ENCODE measurements at regions not wholly inside any gene's neighbourhood (a gene's known extent, or its start where the extent isn't known, plus 50 kb on each side); places are given as distances from the start of the nearest gene placed in this dataset.

- H3K27me3 ChIP-seq (ENCODE audit: insufficient read depth, low read length, poor library complexity, severe bottlenecking): no peaks in the 10 kb centered on the region
- no peaks in the 10 kb centered on the region for H3K36me3 ChIP-seq (ENCODE audit: insufficient read depth, low read length)
- H4K20me1 ChIP-seq (ENCODE audit: insufficient read depth, low read length, poor library complexity, severe bottlenecking): no peaks in the 10 kb centered on the region
- no peak for TF ChIP-seq CTCF (conservative IDR thresholded peaks at IDR 0.05; ENCODE audit: low read length)
- no peak for TF ChIP-seq EZH2phosphoT487 (IDR thresholded peaks at IDR 0.05; ENCODE audit: borderline replicate concordance)
- H3F3A ChIP-seq (ENCODE audit: low read depth): no peaks in the 10 kb centered on the region
- no peak overlapping the region for H2AFZ ChIP-seq (ENCODE audit: low read length)
- no peaks in the 10 kb centered on the region for H3K9me2 ChIP-seq (replicated peaks; ENCODE audit: low read depth, low read length)
- no peaks in the 10 kb centered on the region for H3K4me1 ChIP-seq (ENCODE audit: insufficient read depth, low read length, poor library complexity, severe bottlenecking)
- H3K9me3 ChIP-seq (ENCODE audit: insufficient read depth, low read depth, low read length): no peaks in the 10 kb centered on the region
- no peak overlapping the region for H3K4me2 ChIP-seq (ENCODE audit: low read depth, low read length, poor library complexity, severe bottlenecking)
- H3K79me2 ChIP-seq (ENCODE audit: insufficient read depth, low read length): no peaks in the 10 kb centered on the region
- H3K4me3 ChIP-seq (ENCODE audit: low read length, poor library complexity, severe bottlenecking): no peak overlapping the region
- H3K9ac ChIP-seq (ENCODE audit: low read depth, low read length, poor library complexity, severe bottlenecking): no peak overlapping the region
These were observed 392.9 kb downstream of the INSC start for GRCh38 chr11:15507592-15507991.

- TF ChIP-seq EZH2phosphoT487 (IDR thresholded peaks at IDR 0.05; ENCODE audit: borderline replicate concordance): no peak
- TF ChIP-seq CTCF (conservative IDR thresholded peaks at IDR 0.05; ENCODE audit: low read length): no peak
- Histone ChIP-seq H3K79me2 (ENCODE audit: insufficient read depth, low read length) (no peaks in the 10 kb centered on the region), H3K36me3 (ENCODE audit: insufficient read depth, low read length) (no peaks in the 10 kb centered on the region), H4K20me1 (ENCODE audit: insufficient read depth, low read length, poor library complexity, severe bottlenecking) (no peaks in the 10 kb centered on the region), H3K27me3 (ENCODE audit: insufficient read depth, low read length, poor library complexity, severe bottlenecking) (no peaks in the 10 kb centered on the region), H3F3A (ENCODE audit: low read depth) (no peaks in the 10 kb centered on the region), H3K4me3 (ENCODE audit: low read length, poor library complexity, severe bottlenecking) (no peak overlapping the region), H3K9ac (ENCODE audit: low read depth, low read length, poor library complexity, severe bottlenecking) (no peak overlapping the region), H3K4me2 (ENCODE audit: low read depth, low read length, poor library complexity, severe bottlenecking) (no peak overlapping the region), H3K9me2 (replicated peaks; ENCODE audit: low read depth, low read length) (no peaks in the 10 kb centered on the region), H2AFZ (ENCODE audit: low read length) (no peak overlapping the region), H3K9me3 (ENCODE audit: insufficient read depth, low read depth, low read length) (no peaks in the 10 kb centered on the region), H3K4me1 (ENCODE audit: insufficient read depth, low read length, poor library complexity, severe bottlenecking) (no peaks in the 10 kb centered on the region)
These were observed 394.4 kb downstream of the INSC start for GRCh38 chr11:15509082-15509481.

GRCh38 chr11:15519124-15519791 lies 404.5 kb downstream of the INSC start:
- no peak for TF ChIP-seq EZH2phosphoT487 (IDR thresholded peaks at IDR 0.05; ENCODE audit: borderline replicate concordance)
- TF ChIP-seq CTCF (conservative IDR thresholded peaks at IDR 0.05; ENCODE audit: low read length): no peak
- no peaks in the 10 kb centered on the region for H3K36me3 ChIP-seq (ENCODE audit: insufficient read depth, low read length)
- H3K79me2 ChIP-seq (ENCODE audit: insufficient read depth, low read length): no peaks in the 10 kb centered on the region
- no peak overlapping the region for H3K4me3 ChIP-seq (ENCODE audit: low read length, poor library complexity, severe bottlenecking)
- no peaks in the 10 kb centered on the region for H3K9me3 ChIP-seq (ENCODE audit: insufficient read depth, low read depth, low read length)
- H3K4me2 ChIP-seq (ENCODE audit: low read depth, low read length, poor library complexity, severe bottlenecking): no peak overlapping the region
- no peak overlapping the region for H3K9ac ChIP-seq (ENCODE audit: low read depth, low read length, poor library complexity, severe bottlenecking)
- H4K20me1 ChIP-seq (ENCODE audit: insufficient read depth, low read length, poor library complexity, severe bottlenecking): no peaks in the 10 kb centered on the region
- no peaks in the 10 kb centered on the region for H3K4me1 ChIP-seq (ENCODE audit: insufficient read depth, low read length, poor library complexity, severe bottlenecking)
- no peaks in the 10 kb centered on the region for H3F3A ChIP-seq (ENCODE audit: low read depth)
- no peaks in the 10 kb centered on the region for H3K9me2 ChIP-seq (replicated peaks; ENCODE audit: low read depth, low read length)
- H2AFZ ChIP-seq (ENCODE audit: low read length): no peak overlapping the region
- no peaks in the 10 kb centered on the region for H3K27me3 ChIP-seq (ENCODE audit: insufficient read depth, low read length, poor library complexity, severe bottlenecking)
